MCF 10A (cell line): ENCODE measurements at regions not wholly inside any gene's neighbourhood (a gene's known extent, or its start where the extent isn't known, plus 50 kb on each side); places are given as distances from the start of the nearest gene placed in this dataset.
A peak's percentile ranks its signal among the peaks of the same experiment; 100 is the strongest.

Experiments used
- BruUV-seq: library from RNA; stranded (reverse); fragments of 400-500 nt; replicated peaks from 2 replicates; lab custom pipeline; 2021; lab: Mats Ljungman, UMichigan
- CTCF ChIA-PET: fragments of 300-600 bp; sonication (Branson Sonifier 250); formaldehyde crosslinking; extraction: SDS; loops from one replicate; lab custom pipeline; 2021; ENCODE audit warnings: antibody characterized with exemption, inconsistent platforms; lab: Yijun Ruan, JAX
- POLR2A ChIA-PET: fragments of 300-600, 350-650 bp; sonication (Branson Sonifier 250); formaldehyde crosslinking; extraction: SDS; loops from one replicate; lab custom pipeline; 2020; ENCODE audit warnings: antibody characterized with exemption, inconsistent platforms; lab: Yijun Ruan, JAX
- DNase-seq: peaks from one replicate; pipeline ENCODE4 v3.0.0-alpha.2; 2018; ENCODE audit not compliant: unreplicated experiment
- H3K27ac Mint-ChIP-seq: one replicate; pipeline ENCODE4 v1.8.0; 2022; ENCODE audit warnings: mild to moderate bottlenecking, low read depth, mixed read lengths; ENCODE audit not compliant: unreplicated experiment
- H3K27me3 Mint-ChIP-seq: one replicate; pipeline ENCODE4 v1.8.0; 2022; ENCODE audit warnings: mixed read lengths; ENCODE audit not compliant: insufficient read depth, unreplicated experiment
- H3K36me3 Mint-ChIP-seq: one replicate; pipeline ENCODE4 v1.8.0; 2022; ENCODE audit warnings: mild to moderate bottlenecking, moderate library complexity, mixed read lengths; ENCODE audit not compliant: insufficient read depth, unreplicated experiment
- H3K4me1 Mint-ChIP-seq: one replicate; pipeline ENCODE4 v1.8.0; 2022; ENCODE audit warnings: mixed read lengths; ENCODE audit not compliant: insufficient read depth, unreplicated experiment
- H3K4me3 Mint-ChIP-seq: one replicate; pipeline ENCODE4 v1.8.0; 2022; ENCODE audit warnings: mild to moderate bottlenecking, moderate library complexity, mixed read lengths; ENCODE audit not compliant: unreplicated experiment
- H3K9me3 Mint-ChIP-seq: one replicate; pipeline ENCODE4 v1.8.0; 2022; ENCODE audit warnings: mixed read lengths; ENCODE audit not compliant: unreplicated experiment
- CTCF ChIP-seq: fragments of 200-600 bp; IDR thresholded peaks from one replicate; pipeline ENCODE4 v1.8.0; 2022; ENCODE audit warnings: antibody characterized with exemption, mild to moderate bottlenecking; ENCODE audit not compliant: unreplicated experiment
- intact Hi-C: fragments of 100-400 bp; cut with micrococcal nuclease; formaldehyde crosslinking; loops from 2 replicates; pipeline ENCODE4 v1.14.1; 2022

- POLR2A ChIA-PET, result no interaction called here
- H3K9me3 Mint-ChIP-seq, result peaks cover 8% of the 10 kb centered on the region
- H3K27ac Mint-ChIP-seq, result no peak overlapping the region
- TF ChIP-seq CTCF, result no peak
- no TSS peak for BruUV-seq
- H3K27me3 Mint-ChIP-seq, result no peaks in the 10 kb centered on the region
- H3K36me3 Mint-ChIP-seq, result no peaks in the 10 kb centered on the region
- intact Hi-C loops, result no loop called here
- no peak for DNase-seq
- no peak overlapping the region for H3K4me3 Mint-ChIP-seq
- H3K4me1 Mint-ChIP-seq, result no peaks in the 10 kb centered on the region
- CTCF ChIA-PET, result no interaction called here
These were observed 423.9 kb downstream of the DMRT2 start for GRCh38 chr9:1473956-1474634.

- DNase-seq, result no peak
- no peak overlapping the region for H3K4me3 Mint-ChIP-seq
- CTCF ChIA-PET, result no interaction called here
- no peak for TF ChIP-seq CTCF
- no peaks in the 10 kb centered on the region for H3K36me3 Mint-ChIP-seq
- POLR2A ChIA-PET, result no interaction called here
- H3K27ac Mint-ChIP-seq, result no peak overlapping the region
- peaks cover 8% of the 10 kb centered on the region for H3K9me3 Mint-ChIP-seq
- no TSS peak for BruUV-seq
- intact Hi-C loops, result no loop called here
- no peaks in the 10 kb centered on the region for H3K4me1 Mint-ChIP-seq
- H3K27me3 Mint-ChIP-seq, result no peaks in the 10 kb centered on the region
These were observed 424.5 kb downstream of the DMRT2 start for GRCh38 chr9:1474671-1475070.

- CTCF ChIA-PET, result no interaction called here
These were observed 440.4 kb downstream of the DMRT2 start for GRCh38 chr9:1490341-1491232.

More at GRCh38 chr9:1490341-1491232, 440.4 kb downstream of the DMRT2 start:
- peak overlapping the region; percentile 47 for H3K27ac Mint-ChIP-seq
- no peak for TF ChIP-seq CTCF
- H3K4me3 Mint-ChIP-seq, result no peak overlapping the region
- H3K27me3 Mint-ChIP-seq, result no peaks in the 10 kb centered on the region
- POLR2A ChIA-PET, result interaction anchor here (1.1 to 1.5 kb wide), 2 partner anchors 33 to 75 kb away, joined by 3 to 4 read pairs; no protein-coding TSS in a partner anchor
- intact Hi-C loops, result no loop called here
- H3K4me1 Mint-ChIP-seq, result peaks cover 17% of the 10 kb centered on the region
- peak; percentile 56 for DNase-seq
- no peaks in the 10 kb centered on the region for H3K9me3 Mint-ChIP-seq
- no TSS peak for BruUV-seq
- H3K36me3 Mint-ChIP-seq, result no peaks in the 10 kb centered on the region
